Kidney (tissue), 13 donors: ENCODE measurements at regions not wholly inside any gene's neighbourhood (a gene's known extent, or its start where the extent isn't known, plus 50 kb on each side); places are given as distances from the start of the nearest gene placed in this dataset.
A peak's percentile ranks its signal among the peaks of the same experiment; 100 is the strongest.

ENCODE experiments used
- DNase-seq, 5 donors: peaks; one replicate each; pipeline ENCODE4 v3.0.0-alpha.2; 2013 to 2020
- FAIRE-seq: peaks from 2 replicates; lab custom pipeline; 2012; peaks lifted over from hg19 to GRCh38; lab: Jason Lieb, UNC
- H3K27ac ChIP-seq, 2 donors: one replicate each; pipeline ENCODE4 v1.7.0; 2013; ENCODE audit warnings: low read depth in 2 of 2, low read length in 2 of 2, inconsistent platforms in 1 of 2
- H3K27me3 ChIP-seq: one replicate; pipeline ENCODE4 v1.7.1; 2013; ENCODE audit warnings: low read length, inconsistent platforms; ENCODE audit not compliant: control insufficient read depth, insufficient read depth
- H3K36me3 ChIP-seq, 3 donors: one replicate each; pipeline versions ENCODE4 v1.7.0 to v1.7.1; 2013; ENCODE audit warnings: low read length in 3 of 3, control low read depth in 1 of 3, inconsistent platforms in 1 of 3; ENCODE audit not compliant: insufficient read depth in 3 of 3, control insufficient read depth in 2 of 3
- H3K4me1 ChIP-seq, 3 donors: one replicate each; pipeline versions ENCODE4 v1.7.0 to v1.7.1; 2013; ENCODE audit warnings: low read length in 3 of 3, inconsistent platforms in 1 of 3, low read depth in 1 of 3; ENCODE audit not compliant: control insufficient read depth in 2 of 3, insufficient read depth in 2 of 3
- H3K4me3 ChIP-seq, 3 donors: one replicate each; pipeline versions ENCODE4 v1.7.0 to v1.8.1; 2013; ENCODE audit warnings: low read length in 3 of 3, control low read depth in 1 of 3, inconsistent platforms in 1 of 3
- H3K9ac ChIP-seq, 3 donors: one replicate each; pipeline versions ENCODE4 v1.7.0 to v1.7.1; 2013; ENCODE audit warnings: low read length in 3 of 3, control low read depth in 1 of 3, inconsistent platforms in 1 of 3
- H3K9me3 ChIP-seq, 3 donors: one replicate each; pipeline versions ENCODE4 v1.7.0 to v1.7.1; 2013; ENCODE audit warnings: low read length in 3 of 3, control low read depth in 1 of 3, inconsistent platforms in 1 of 3; ENCODE audit not compliant: control insufficient read depth in 2 of 3, insufficient read depth in 1 of 3
- CTCF ChIP-seq: IDR thresholded peaks from 3 replicates; pipeline ENCODE4 v1.5.1; 2012; ENCODE audit warnings: mild to moderate bottlenecking, moderate library complexity, borderline replicate concordance; ENCODE audit not compliant: insufficient read depth; ENCODE audit errors: extremely low read depth
- intact Hi-C: fragments of 100-400 bp; cut with DNase I; formaldehyde crosslinking; loops from one replicate; pipeline ENCODE4 v1.11.1; 2022
- donor health status: control.
- donor health status: control.
- donor health status: control.
- donor health status: control.
- donor health status: control.
- donor health status: DM: yes; HTN: yes; CAD: no.
- donor health status: Normal renal cell carcinoma (clear cell type).

GRCh38 chr15:48059791-48060190 lies 61.0 kb upstream of the SLC24A5 start:
- Histone ChIP-seq H3K4me1 (no peaks in the 10 kb centered on the region), H3K9ac (no peak overlapping the region), H3K4me3 (peak overlapping the region in 2 of 3 donors; percentile 32 to 69), H3K9me3 (no peaks in the 10 kb centered on the region), H3K27ac (peak overlapping the region in 1 of 2 donors; percentile 24), H3K36me3 (no peaks in the 10 kb centered on the region), H3K27me3 (no peaks in the 10 kb centered on the region)
- peak in 3 of 5 donors; percentile 25 to 76 (median 31) for DNase-seq
- intact Hi-C loops: no loop called here
- FAIRE-seq: no peak
- no peak for TF ChIP-seq CTCF

GRCh38 chr15:48060396-48060795 lies 60.4 kb upstream of the SLC24A5 start:
- FAIRE-seq (no peak), DNase-seq (no peak)
- no peaks in the 10 kb centered on the region for H3K9me3 ChIP-seq
- intact Hi-C loops: no loop called here
- no peak overlapping the region for H3K27ac ChIP-seq
- no peak for TF ChIP-seq CTCF
- no peaks in the 10 kb centered on the region for H3K27me3 ChIP-seq
- no peak overlapping the region for H3K4me3 ChIP-seq
- H3K36me3 ChIP-seq: no peaks in the 10 kb centered on the region
- no peaks in the 10 kb centered on the region for H3K4me1 ChIP-seq
- H3K9ac ChIP-seq: no peak overlapping the region

GRCh38 chr15:48061605-48062004 lies 59.2 kb upstream of the SLC24A5 start:
- Histone ChIP-seq H3K36me3 (no peaks in the 10 kb centered on the region), H3K9me3 (no peaks in the 10 kb centered on the region), H3K4me3 (no peak overlapping the region), H3K27me3 (no peaks in the 10 kb centered on the region), H3K4me1 (no peaks in the 10 kb centered on the region), H3K27ac (no peak overlapping the region), H3K9ac (no peak overlapping the region)
- FAIRE-seq (no peak), DNase-seq (no peak)
- intact Hi-C loops: no loop called here
- no peak for TF ChIP-seq CTCF

- Histone ChIP-seq H3K9me3 (no peaks in the 10 kb centered on the region), H3K27ac (no peak overlapping the region), H3K4me3 (no peak overlapping the region), H3K4me1 (no peaks in the 10 kb centered on the region), H3K9ac (no peak overlapping the region), H3K36me3 (no peaks in the 10 kb centered on the region), H3K27me3 (no peaks in the 10 kb centered on the region)
- no peak for TF ChIP-seq CTCF
- peak in 2 of 5 donors; percentile 31 to 41 for DNase-seq
- intact Hi-C loops: no loop called here
- FAIRE-seq: no peak
These were observed 58.5 kb upstream of the SLC24A5 start for GRCh38 chr15:48062148-48062872.
